ENCODE measurements at regions not wholly inside any gene's neighbourhood (a gene's known extent, or its start where the extent isn't known, plus 50 kb on each side); places are given as distances from the start of the nearest gene placed in this dataset.

DNA sequence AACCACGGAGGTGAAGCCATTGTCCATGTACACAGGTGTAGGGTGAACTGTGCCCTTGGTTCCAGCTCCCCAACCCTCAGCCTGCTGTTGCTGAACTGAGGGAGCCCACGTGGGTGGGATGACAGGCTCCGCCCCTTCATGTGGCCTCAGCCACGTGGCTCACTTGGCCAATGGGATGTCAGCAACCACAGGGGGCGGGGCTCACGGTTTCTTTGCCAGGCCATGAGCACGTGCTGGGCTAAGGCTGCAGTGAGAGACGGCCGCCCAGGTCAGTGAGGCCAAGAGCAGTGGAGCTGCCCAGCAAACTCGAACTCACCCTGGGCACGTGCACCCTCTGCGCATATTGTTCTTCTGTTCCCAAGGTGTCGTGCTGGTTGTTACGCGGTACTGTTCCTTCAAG lies 282.6 kb downstream of the IRF8 start:
- no peak for DNase-seq (ENCODE audit: extremely low read depth, low read depth)

- DNase-seq (ENCODE audit: extremely low read depth, low read depth): no peak
These were observed 285.2 kb downstream of the IRF8 start for GRCh38 chr16:86184185-86184584.

- no peak for DNase-seq (ENCODE audit: extremely low read depth, low read depth)
These were observed 286.1 kb downstream of the IRF8 start for GRCh38 chr16:86185089-86185488.

DNA sequence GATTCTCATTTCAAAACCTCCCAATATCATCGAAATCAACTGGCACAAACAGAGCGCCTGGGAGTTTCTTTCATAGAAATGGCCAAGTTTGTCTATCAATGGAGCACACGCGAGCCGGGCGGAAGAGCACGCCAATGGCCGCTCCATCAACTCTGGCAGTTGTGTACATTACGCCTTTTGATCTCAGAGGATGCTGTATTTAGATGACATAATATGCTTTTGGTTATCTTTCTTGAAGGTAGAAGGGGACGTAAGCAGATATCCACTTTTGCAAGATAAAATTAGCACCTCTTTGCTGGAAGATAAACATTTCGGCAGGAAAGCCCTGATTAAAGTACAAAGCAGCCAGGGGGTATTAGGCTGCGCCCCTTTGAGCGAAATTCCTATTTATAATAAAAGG lies 287.4 kb downstream of the IRF8 start:
- no peak for DNase-seq (ENCODE audit: extremely low read depth, low read depth)

GRCh38 chr16:86189934-86190333 lies 291.0 kb downstream of the IRF8 start:
- no peak for DNase-seq (ENCODE audit: extremely low read depth, low read depth)

GRCh38 chr16:86191663-86192062 lies 292.7 kb downstream of the IRF8 start:
- DNase-seq (ENCODE audit: extremely low read depth, low read depth): no peak

DNA sequence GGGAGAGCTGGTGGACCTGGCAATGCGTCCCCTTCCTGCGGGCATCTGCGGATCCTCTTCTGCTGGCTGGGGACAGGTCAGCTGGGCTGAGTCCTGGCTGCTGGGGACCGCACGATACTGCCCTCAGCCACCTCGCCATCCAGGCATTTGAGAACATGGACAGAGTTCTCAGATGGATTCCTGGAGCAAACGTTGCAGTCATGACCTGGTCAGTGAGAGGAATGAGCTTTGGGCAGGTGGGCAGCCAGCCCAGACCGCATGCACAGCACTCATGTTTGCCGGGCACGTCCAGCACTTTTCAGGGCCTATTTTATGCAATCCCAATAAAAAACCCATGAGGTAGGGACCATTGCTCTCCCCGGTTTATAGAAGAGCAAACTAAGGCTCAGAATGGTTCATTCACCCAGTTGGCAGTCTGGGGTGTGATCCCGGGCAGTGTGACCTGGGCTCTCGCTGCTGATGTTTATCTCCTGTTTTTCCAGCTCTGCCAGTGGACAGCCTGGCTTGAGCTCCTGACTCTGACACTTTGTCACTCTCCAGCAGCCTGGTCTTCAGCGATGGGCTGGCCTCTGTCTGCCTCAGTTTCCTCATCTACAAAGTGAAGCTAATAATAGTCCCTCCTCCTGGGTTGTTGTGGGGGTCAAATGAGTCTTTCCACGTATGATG lies 294.7 kb downstream of the IRF8 start:
- no peak for DNase-seq (ENCODE audit: extremely low read depth, low read depth)

DNA sequence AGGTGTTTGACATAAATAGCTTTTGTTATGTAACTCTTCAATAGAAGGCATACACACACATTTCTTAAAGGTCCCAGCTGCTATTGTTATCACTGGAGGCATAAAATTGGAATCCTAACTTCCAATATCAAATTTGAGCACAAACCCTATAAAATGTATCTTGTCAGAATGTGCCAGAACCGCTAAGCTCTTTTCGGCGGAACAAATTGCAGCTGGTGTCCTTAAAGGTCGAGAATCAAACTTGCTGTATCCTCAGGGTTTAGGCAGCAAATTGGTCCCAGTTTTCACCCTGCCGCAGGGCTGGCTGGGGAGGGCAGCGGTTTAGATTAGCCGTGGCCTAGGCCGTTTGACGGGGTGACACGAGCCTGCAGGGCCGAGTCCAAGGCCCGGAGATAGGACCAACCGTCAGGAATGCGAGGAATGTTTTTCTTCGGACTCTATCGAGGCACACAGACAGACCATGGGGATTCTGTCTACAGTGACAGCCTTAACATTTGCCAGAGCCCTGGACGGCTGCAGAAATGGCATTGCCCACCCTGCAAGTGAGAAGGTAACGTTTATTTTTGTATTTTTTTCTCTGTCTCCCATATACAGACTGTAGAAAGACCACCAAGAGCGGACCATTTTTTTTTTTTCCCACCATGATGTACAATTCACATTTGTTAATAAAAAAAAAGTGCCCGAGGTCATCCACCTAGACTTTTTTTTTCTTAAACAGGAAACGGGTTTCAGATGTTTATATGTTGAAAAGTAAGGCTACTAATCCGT lies 297.1 kb downstream of the IRF8 start:
- no peak for DNase-seq (ENCODE audit: extremely low read depth, low read depth)

GRCh38 chr16:86196687-86197391 lies 297.9 kb downstream of the IRF8 start:
- DNase-seq (ENCODE audit: extremely low read depth, low read depth): no peak

DNA sequence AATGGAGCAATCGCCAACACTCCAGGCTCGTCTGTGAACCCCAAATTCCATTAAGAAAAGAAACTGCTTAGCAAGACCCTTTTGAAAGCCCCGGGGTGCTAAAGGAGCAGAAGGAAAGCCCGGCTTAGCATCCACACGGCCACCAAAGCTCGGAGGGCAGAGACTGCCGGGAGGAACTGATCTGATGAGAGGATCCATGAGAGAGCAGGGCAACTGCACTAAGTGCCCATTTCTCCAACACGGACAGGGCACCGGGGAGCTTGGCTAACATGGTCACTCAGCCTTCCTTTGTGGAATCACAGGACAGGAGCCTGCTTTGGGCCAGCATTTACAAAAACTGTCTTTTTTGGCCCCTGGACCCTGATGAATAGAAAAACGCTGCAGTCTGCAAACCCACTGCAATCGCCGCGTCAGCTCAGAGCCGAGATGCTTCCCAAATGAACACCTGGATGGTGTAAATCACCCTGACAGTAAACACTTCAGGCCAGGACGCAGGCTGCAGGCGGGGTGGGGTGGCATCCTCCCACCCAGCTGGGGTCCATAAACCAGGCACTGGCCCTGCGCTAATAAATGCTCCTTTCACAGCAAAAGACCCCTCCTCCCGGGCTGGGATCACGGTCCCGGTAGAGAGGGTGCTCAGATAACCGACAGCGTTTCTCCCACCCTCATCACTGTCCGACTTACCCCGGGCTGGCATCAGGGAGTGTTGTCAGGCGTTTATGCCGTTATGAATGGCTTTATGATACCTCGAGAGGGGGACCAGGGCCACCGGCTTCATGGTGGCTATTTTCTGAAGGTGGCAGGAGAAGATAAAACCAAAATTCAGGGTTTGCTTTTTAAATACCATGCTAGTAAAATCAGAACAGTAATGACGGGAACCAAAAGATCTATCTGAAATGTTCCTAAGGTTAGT lies 299.5 kb downstream of the IRF8 start:
- DNase-seq (ENCODE audit: extremely low read depth, low read depth): no peak

DNA sequence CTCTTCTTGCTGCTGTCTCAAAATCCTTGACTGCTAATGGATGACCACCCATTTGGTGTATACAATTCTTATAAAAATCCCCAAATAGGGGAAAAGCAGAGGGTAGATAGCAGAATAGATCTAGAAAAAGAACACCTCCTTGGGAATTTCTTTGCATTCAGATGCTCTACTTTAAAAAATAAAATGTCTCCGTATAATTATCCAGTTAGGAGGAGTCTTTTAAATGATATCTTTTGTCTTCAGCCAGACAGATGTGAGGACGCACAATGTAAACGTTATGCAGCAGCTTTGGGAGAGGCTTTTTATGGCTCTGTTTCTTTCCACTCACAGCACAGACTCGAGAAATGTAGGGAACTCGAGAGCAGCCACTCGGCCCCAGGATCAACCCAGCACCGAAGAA lies 300.2 kb downstream of the IRF8 start:
- DNase-seq (ENCODE audit: extremely low read depth, low read depth): no peak

DNA sequence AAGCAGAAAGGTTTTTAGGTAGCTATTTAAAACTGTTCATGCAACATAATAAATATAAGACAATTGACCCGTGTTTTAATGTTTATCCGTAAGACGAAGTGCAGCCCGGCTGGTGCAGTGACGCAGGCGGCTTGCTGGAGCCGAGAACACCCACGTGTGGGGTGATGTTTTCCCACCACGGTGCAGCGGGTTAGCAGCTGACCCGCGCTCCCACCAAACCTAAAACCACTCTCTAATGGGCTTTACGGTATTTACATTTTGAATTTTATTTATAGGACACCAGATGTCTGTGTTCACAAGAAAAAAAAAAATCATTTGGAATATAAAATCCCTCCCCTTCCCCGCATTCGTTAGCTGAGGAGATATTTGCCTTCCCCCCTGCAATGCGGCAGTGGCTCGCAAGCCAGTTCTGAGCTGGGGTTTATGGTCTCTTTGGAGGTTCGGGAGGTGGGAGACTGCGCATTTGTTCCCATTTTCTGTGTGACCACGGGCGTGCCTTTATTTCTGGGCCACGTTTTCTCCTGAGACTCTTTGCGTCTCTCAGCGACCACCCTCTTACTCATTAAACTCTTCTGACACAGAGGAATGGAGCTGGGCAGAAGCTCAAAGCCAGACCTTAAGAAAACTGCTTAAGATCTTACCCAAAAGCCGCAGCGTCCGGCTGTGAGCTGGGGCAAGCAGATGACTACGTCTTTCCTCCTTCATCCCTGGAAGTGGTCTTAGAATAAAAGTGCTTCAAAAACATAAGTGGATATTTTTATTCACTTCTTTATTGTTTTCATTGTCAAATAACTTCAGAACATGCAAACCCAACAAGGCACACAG lies 301.1 kb downstream of the IRF8 start:
- no peak for DNase-seq (ENCODE audit: extremely low read depth, low read depth)

DNA sequence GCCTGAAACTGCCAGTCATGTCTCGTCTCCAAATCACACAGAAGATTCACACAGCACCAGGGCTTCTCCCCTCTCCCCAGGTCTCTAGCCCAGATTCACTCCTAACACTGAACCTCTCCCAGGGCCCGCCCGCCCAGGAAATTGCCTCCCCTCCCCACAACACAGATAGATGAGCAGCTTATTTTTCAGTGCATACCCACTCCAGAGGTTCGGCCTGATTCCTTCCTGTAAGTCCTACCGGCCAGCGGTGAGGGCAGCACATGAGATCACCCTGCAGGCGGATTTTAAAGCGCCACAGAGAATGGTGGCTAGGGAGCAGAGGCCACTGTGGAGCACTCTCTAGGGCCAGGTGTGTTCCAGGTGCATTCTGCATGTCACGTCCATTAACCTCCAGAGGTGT lies 301.8 kb downstream of the IRF8 start:
- DNase-seq (ENCODE audit: extremely low read depth, low read depth): no peak

- DNase-seq (ENCODE audit: extremely low read depth, low read depth): no peak
These were observed 302.8 kb downstream of the IRF8 start for GRCh38 chr16:86201746-86202145.

DNA sequence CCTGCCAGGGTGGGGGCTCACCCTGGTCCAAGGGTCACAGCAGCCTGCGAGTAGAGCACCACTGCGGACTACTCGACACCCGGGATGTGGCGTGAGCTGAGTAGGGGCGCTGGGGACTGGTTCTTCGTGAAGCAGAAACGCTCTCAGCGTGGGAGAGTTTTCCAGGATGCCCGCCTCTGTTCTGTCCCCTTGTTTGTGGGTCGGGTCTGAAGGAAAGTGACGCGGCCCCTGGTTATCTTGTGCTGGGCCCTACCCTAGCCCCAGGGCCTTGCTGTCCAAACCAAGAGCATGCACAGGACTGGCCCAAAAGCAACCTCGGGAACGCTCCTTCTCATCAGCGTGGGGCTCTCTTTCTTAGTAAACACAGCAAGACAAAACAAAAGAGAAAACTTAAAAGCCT lies 303.3 kb downstream of the IRF8 start:
- DNase-seq (ENCODE audit: extremely low read depth, low read depth): no peak

GRCh38 chr16:86202760-86203426 lies 303.9 kb downstream of the IRF8 start:
- no peak for DNase-seq (ENCODE audit: extremely low read depth, low read depth)

- DNase-seq (ENCODE audit: extremely low read depth, low read depth): no peak
These were observed 304.8 kb downstream of the IRF8 start for GRCh38 chr16:86203557-86204275.

DNA sequence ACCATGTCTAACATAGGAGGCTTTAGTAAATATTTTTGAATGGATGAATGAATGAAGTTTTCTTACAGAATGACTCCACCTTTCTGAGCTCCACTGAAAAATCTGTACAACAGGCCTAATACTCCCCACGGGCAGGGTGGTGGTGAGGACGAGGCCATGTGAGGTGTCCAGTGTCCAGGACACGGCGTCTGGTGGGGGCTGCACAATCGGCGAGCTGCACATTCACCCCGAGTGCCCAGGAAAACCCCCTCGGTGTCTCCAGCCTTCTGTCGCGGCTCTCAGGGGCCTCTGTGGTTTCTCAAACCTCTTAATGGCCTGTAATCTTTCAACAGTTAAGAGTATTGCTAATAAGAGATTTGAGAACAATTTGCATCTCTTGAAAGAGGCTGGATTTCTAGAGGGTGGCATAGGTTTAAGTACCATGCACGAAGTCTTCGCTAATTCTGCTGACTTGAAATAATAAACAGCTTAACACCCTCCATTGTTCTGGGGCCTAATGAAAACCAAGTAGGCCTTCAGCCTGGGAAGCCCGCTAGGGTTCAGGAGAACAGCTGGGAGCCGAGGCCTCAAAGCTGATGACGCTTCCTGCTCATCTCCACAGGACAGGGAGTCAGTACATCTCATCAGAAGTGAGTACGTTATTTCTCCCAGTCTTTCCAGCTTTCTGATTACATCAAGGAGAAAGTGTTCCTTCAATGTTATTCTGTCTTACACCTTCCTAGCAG lies 304.6 kb upstream of the FOXF1 start:
- DNase-seq (ENCODE audit: extremely low read depth, low read depth): no peak
